ENCODE measurements at regions not wholly inside any gene's neighbourhood (a gene's known extent, or its start where the extent isn't known, plus 50 kb on each side); places are given as distances from the start of the nearest gene placed in this dataset.

DNA sequence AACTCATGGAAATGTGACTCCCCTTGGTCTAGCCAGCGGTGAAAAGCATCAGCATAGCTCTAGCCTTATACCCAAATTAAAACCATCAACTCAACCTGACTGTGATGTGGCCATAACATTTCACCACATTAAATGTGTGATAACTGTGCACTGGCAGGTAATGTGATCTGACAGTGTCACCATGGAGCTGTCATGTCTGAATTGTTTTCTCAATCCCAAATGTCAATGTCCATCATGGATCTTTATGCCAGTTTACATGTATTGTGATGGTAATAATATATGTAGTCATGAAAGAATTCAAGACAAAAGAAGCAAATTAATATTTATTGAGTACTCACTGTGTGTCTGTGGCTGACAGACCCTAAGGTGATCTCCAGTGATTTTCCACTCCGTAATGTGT is 213.4 kb upstream of the EOMES start:
- Mint-ChIP-seq H3K9me3 (ENCODE audit: low read depth) (no peaks in the 10 kb centered on the region), H3K4me3 (ENCODE audit: low read depth) (no peak overlapping the region), H3K36me3 (ENCODE audit: insufficient read depth) (no peaks in the 10 kb centered on the region), H3K4me1 (ENCODE audit: low read depth) (no peaks in the 10 kb centered on the region), H3K27me3 (no peaks in the 10 kb centered on the region), H3K27ac (no peak overlapping the region)
- DNase-seq (ENCODE audit: low spot score, unreplicated experiment), result no peak
- TF ChIP-seq, protein P1, sequence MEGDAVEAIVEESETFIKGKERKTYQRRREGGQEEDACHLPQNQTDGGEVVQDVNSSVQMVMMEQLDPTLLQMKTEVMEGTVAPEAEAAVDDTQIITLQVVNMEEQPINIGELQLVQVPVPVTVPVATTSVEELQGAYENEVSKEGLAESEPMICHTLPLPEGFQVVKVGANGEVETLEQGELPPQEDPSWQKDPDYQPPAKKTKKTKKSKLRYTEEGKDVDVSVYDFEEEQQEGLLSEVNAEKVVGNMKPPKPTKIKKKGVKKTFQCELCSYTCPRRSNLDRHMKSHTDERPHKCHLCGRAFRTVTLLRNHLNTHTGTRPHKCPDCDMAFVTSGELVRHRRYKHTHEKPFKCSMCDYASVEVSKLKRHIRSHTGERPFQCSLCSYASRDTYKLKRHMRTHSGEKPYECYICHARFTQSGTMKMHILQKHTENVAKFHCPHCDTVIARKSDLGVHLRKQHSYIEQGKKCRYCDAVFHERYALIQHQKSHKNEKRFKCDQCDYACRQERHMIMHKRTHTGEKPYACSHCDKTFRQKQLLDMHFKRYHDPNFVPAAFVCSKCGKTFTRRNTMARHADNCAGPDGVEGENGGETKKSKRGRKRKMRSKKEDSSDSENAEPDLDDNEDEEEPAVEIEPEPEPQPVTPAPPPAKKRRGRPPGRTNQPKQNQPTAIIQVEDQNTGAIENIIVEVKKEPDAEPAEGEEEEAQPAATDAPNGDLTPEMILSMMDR (IDR thresholded peaks at IDR 0.05; ENCODE audit: unreplicated experiment), result no peak

DNA sequence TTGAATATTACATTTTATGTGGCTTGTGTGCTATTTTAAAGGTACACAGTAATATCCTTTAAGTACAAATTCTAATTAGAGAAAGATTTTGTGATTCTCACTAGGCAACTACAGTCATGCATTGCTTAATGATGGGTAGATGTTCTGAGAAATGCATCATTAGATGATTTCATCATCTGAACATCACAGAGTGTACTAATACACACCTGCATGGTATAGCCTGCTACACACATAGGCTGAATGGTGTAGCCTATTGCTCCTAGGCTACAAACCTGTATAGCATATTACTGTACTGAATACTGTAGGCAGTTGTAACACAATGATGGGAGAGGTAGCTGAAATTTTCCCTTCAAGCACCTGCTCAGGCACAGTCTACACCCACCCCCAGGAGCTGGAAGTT is 217.4 kb upstream of the EOMES start:
- Mint-ChIP-seq H3K27me3 (no peaks in the 10 kb centered on the region), H3K27ac (no peak overlapping the region), H3K4me1 (ENCODE audit: low read depth) (no peaks in the 10 kb centered on the region), H3K4me3 (ENCODE audit: low read depth) (no peak overlapping the region), H3K9me3 (ENCODE audit: low read depth) (no peaks in the 10 kb centered on the region), H3K36me3 (ENCODE audit: insufficient read depth) (no peaks in the 10 kb centered on the region)
- TF ChIP-seq, protein P1 (IDR thresholded peaks at IDR 0.05; ENCODE audit: unreplicated experiment), result no peak
- DNase-seq (ENCODE audit: low spot score, unreplicated experiment), result no peak

DNA sequence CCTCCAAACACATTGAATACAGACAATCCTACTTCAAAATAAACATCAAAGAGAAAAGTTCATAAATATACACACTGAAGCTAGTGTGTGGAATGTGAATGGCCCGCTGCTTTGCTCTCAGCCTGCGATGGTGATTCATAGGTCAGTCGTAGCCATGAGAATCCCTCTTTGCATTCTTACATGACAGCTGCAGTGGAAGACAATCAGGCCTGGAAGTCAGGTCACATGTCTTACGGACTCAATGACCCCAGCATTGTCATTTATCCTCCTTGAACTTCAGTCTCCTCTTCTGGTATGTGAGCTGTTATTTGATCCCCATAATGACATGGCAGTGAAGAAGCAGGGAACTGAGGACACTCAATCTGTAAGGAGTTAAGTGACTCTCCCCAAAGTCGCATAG is 217.8 kb upstream of the EOMES start:
- H3K4me1 Mint-ChIP-seq (ENCODE audit: low read depth), result no peaks in the 10 kb centered on the region
- TF ChIP-seq, protein P1 (IDR thresholded peaks at IDR 0.05; ENCODE audit: unreplicated experiment), result no peak
- no peaks in the 10 kb centered on the region for H3K27me3 Mint-ChIP-seq
- no peak for DNase-seq (ENCODE audit: low spot score, unreplicated experiment)
- no peaks in the 10 kb centered on the region for H3K9me3 Mint-ChIP-seq (ENCODE audit: low read depth)
- no peak overlapping the region for H3K4me3 Mint-ChIP-seq (ENCODE audit: low read depth)
- H3K36me3 Mint-ChIP-seq (ENCODE audit: insufficient read depth), result no peaks in the 10 kb centered on the region
- H3K27ac Mint-ChIP-seq, result no peak overlapping the region

DNA sequence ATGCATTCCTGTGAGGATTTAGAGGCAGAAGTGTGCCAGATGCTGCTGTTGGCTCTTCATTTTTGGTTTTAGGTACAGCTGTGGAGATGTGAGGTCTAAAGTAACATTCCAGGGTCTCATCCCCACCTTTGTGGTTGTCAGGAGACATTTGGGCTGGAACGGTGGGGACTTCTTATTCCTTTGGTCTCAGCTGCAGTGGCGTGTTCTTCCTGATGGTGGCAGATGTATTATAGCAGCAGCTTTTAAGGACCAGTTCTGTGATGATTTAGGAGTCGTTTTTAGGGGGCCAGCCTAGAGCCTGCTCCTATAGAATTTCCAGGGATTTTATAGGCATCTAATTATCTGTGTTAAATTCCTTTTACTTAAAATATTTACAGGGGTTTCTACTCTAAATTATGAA is 221.0 kb upstream of the EOMES start:
- Mint-ChIP-seq H3K4me1 (ENCODE audit: low read depth) (no peaks in the 10 kb centered on the region), H3K36me3 (ENCODE audit: insufficient read depth) (peaks cover 2% of the 10 kb centered on the region), H3K4me3 (ENCODE audit: low read depth) (no peak overlapping the region), H3K27me3 (no peaks in the 10 kb centered on the region), H3K9me3 (ENCODE audit: low read depth) (peaks cover 5% of the 10 kb centered on the region), H3K27ac (no peak overlapping the region)
- TF ChIP-seq, protein P1 (IDR thresholded peaks at IDR 0.05; ENCODE audit: unreplicated experiment), result peak; percentile 50
- no peak for DNase-seq (ENCODE audit: low spot score, unreplicated experiment)

DNA sequence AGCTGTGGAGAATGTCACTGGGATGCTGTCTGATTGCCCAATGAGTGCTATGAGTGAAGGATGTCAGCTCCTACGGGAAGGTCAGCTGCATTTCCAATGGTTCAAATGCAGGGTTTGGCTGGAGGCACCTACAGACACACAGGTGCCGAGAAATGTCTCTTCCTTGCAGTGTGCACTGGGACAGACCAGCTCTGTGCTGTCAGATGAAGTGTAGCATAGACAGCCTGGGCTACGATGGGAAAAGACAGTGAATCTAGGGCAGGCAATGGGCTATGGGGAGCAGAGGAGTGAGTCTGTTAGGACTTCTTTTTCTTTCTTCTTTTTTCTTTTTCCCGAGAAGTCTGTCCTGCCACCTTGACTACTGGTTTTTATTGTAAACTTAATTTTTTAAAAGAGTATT is 223.1 kb upstream of the EOMES start:
- no peak overlapping the region for H3K27ac Mint-ChIP-seq
- no peak for DNase-seq (ENCODE audit: low spot score, unreplicated experiment)
- H3K4me1 Mint-ChIP-seq (ENCODE audit: low read depth), result no peaks in the 10 kb centered on the region
- TF ChIP-seq, protein P1 (IDR thresholded peaks at IDR 0.05; ENCODE audit: unreplicated experiment), result no peak
- peaks cover 2% of the 10 kb centered on the region for H3K36me3 Mint-ChIP-seq (ENCODE audit: insufficient read depth)
- no peak overlapping the region for H3K4me3 Mint-ChIP-seq (ENCODE audit: low read depth)
- H3K27me3 Mint-ChIP-seq, result no peaks in the 10 kb centered on the region
- peaks cover 24% of the 10 kb centered on the region for H3K9me3 Mint-ChIP-seq (ENCODE audit: low read depth)

All from progenitor cell of endocrine pancreas (in vitro differentiated cells).